DMS79 treated with DMSO at 0.1 percent for 48 hours (cell line): ENCODE measurements at regions not wholly inside any gene's neighbourhood (a gene's known extent, or its start where the extent isn't known, plus 50 kb on each side); places are given as distances from the start of the nearest gene placed in this dataset.

Experiments used
- DNase-seq: peaks from one replicate; lab custom pipeline; 2025; lab: John Stamatoyannopoulos, UW

GRCh38 chr3:194536871-194537637, 50.3 kb upstream of the ATP13A3 start:
- peak; percentile 89 for DNase-seq
